H1 (cell line): ENCODE measurements at regions not wholly inside any gene's neighbourhood (a gene's known extent, or its start where the extent isn't known, plus 50 kb on each side); places are given as distances from the start of the nearest gene placed in this dataset.

Experiments
- CTCF ChIA-PET: fragments of 300-600 bp; sonication (Branson Sonifier 250); formaldehyde crosslinking; loops from one replicate; lab custom pipeline; 2021; ENCODE audit not compliant: partially characterized antibody; lab: Charles Lee
- POLR2A ChIA-PET: fragments of 300-600 bp; sonication (Branson Sonifier 250); formaldehyde crosslinking; loops from one replicate; lab custom pipeline; 2021; ENCODE audit warnings: inconsistent platforms; ENCODE audit not compliant: partially characterized antibody; lab: Charles Lee
- DNase-seq, 2 experiments: peaks; one replicate each; pipeline versions ENCODE4 v3.0.0 to v3.0.0-alpha.2; 2010 to 2022; ENCODE audit warnings: low spot score in 2 of 2, low read depth in 1 of 2, mixed read lengths in 1 of 2
- FAIRE-seq: peaks from 2 replicates; lab custom pipeline; 2011; peaks lifted over from hg19 to GRCh38; lab: Jason Lieb, UNC
- H2AFZ ChIP-seq: 2 replicates; pipeline ENCODE4 v1.8.1; 2012; ENCODE audit warnings: low read length, inconsistent platforms
- H2AK5ac ChIP-seq: 2 replicates; pipeline ENCODE4 v1.6.1; 2013; ENCODE audit warnings: low read depth, low read length
- H2BK120ac ChIP-seq: replicated peaks from 2 replicates; pipeline ENCODE3; 2013; ENCODE audit warnings: low read depth, low read length, inconsistent platforms
- H2BK12ac ChIP-seq: 2 replicates; pipeline ENCODE4 v1.6.1; 2013; ENCODE audit warnings: low read depth, low read length
- H2BK15ac ChIP-seq: 2 replicates; pipeline ENCODE4 v1.6.1; 2013; ENCODE audit warnings: low read length
- H2BK20ac ChIP-seq: 2 replicates; pipeline ENCODE4 v1.6.1; 2013; ENCODE audit warnings: low read length
- H2BK5ac ChIP-seq: 2 replicates; pipeline ENCODE4 v1.6.1; 2013; ENCODE audit warnings: low read depth, low read length
- H3K14ac ChIP-seq: 2 replicates; pipeline ENCODE4 v1.6.1; 2013; ENCODE audit warnings: inconsistent platforms; ENCODE audit not compliant: insufficient read length
- H3K18ac ChIP-seq: 2 replicates; pipeline ENCODE4 v1.6.1; 2013; ENCODE audit warnings: low read length; ENCODE audit errors: extremely low read depth
- H3K23ac ChIP-seq: 2 replicates; pipeline ENCODE4 v1.6.1; 2013; ENCODE audit warnings: inconsistent platforms; ENCODE audit not compliant: insufficient read length
- H3K23me2 ChIP-seq: 2 replicates; pipeline ENCODE4 v1.6.1; 2013; ENCODE audit warnings: low read depth, low read length
- H3K27ac ChIP-seq: 2 replicates; pipeline ENCODE4 v1.6.1; 2011; ENCODE audit warnings: low read depth, low read length, inconsistent platforms
- H3K27me3 ChIP-seq, 4 experiments: replicated peaks in 1 of 4; 1 replicate in 1 of 4; 2 replicates in 3 of 4; pipeline versions ENCODE4 v1.6.1 to v1.8.1; 2011 to 2013; ENCODE audit warnings: low read length in 3 of 4, mild to moderate bottlenecking in 3 of 4, inconsistent platforms in 2 of 4, mixed read lengths in 2 of 4, moderate library complexity in 1 of 4; ENCODE audit not compliant: control insufficient read depth in 3 of 4, insufficient read depth in 3 of 4; ENCODE audit errors: extremely low read depth in 1 of 4
- H3K36me3 ChIP-seq, 4 experiments: 2 replicates each; pipeline versions ENCODE4 v1.6.1 to v1.8.1; 2011 to 2013; ENCODE audit warnings: mild to moderate bottlenecking in 4 of 4, low read length in 3 of 4, moderate library complexity in 2 of 4, control low read depth in 1 of 4, inconsistent platforms in 1 of 4; ENCODE audit not compliant: insufficient read depth in 4 of 4, control insufficient read depth in 2 of 4
- H3K4ac ChIP-seq: replicated peaks from 2 replicates; pipeline ENCODE3; 2013; ENCODE audit warnings: low read length, low read depth, mixed read lengths, inconsistent platforms; ENCODE audit not compliant: insufficient read length
- H3K4me1 ChIP-seq, 4 experiments: replicated peaks in 1 of 4; 1 replicate in 1 of 4; 2 replicates in 3 of 4; pipeline versions ENCODE4 v1.6.1 to v1.8.1; 2011 to 2013; ENCODE audit warnings: low read length in 3 of 4, inconsistent platforms in 2 of 4, mixed read lengths in 1 of 4; ENCODE audit not compliant: insufficient read depth in 4 of 4, control insufficient read depth in 3 of 4
- H3K4me2 ChIP-seq, 2 experiments: 2 replicates each; pipeline versions ENCODE4 v1.6.1 to v1.8.1; 2011 to 2013; ENCODE audit warnings: low read depth in 2 of 2, low read length in 2 of 2, control low read depth in 1 of 2, inconsistent platforms in 1 of 2, mild to moderate bottlenecking in 1 of 2; ENCODE audit not compliant: insufficient read depth in 1 of 2
- H3K4me3 ChIP-seq, 4 experiments: fragments of 200-600, 300-600 bp in 1 of 4; sonication (generic), shearing (Covaris generic), sonication (Bioruptor Twin) in 1 of 4; 2 replicates each; pipeline versions ENCODE4 v1.5.1 to v1.8.1; 2011 to 2016; ENCODE audit warnings: low read length in 4 of 4, low read depth in 3 of 4, control low read depth in 2 of 4, inconsistent platforms in 2 of 4, mild to moderate bottlenecking in 2 of 4, mixed read lengths in 1 of 4, moderate library complexity in 1 of 4; ENCODE audit not compliant: insufficient read depth in 2 of 4; ENCODE audit errors: extremely low read depth in 1 of 4
- H3K56ac ChIP-seq: replicated peaks from 2 replicates; pipeline ENCODE3; 2013; ENCODE audit warnings: low read depth, mild to moderate bottlenecking, mixed read lengths, low read length, inconsistent platforms; ENCODE audit not compliant: insufficient read length
- H3K79me1 ChIP-seq: 2 replicates; pipeline ENCODE4 v1.6.1; 2013; ENCODE audit warnings: low read depth, low read length, control low read depth
- H3K79me2 ChIP-seq, 2 experiments: 2 replicates each; pipeline versions ENCODE4 v1.6.1 to v1.8.1; 2012 to 2013; ENCODE audit warnings: low read length in 2 of 2, mild to moderate bottlenecking in 2 of 2, inconsistent platforms in 1 of 2; ENCODE audit not compliant: insufficient read depth in 2 of 2, control insufficient read depth in 1 of 2
- H3K9ac ChIP-seq, 4 experiments: replicated peaks in 1 of 4; 1 replicate in 1 of 4; 2 replicates in 3 of 4; pipeline versions ENCODE4 v1.6.1 to v1.8.1; 2011 to 2013; ENCODE audit warnings: low read depth in 3 of 4, low read length in 3 of 4, control low read depth in 2 of 4, mild to moderate bottlenecking in 2 of 4, moderate library complexity in 2 of 4, inconsistent platforms in 1 of 4; ENCODE audit errors: extremely low read depth in 1 of 4
- H3K9me3 ChIP-seq, 2 experiments: 2 replicates each; pipeline versions ENCODE4 v1.6.1 to v1.8.1; 2012 to 2013; ENCODE audit warnings: mild to moderate bottlenecking in 2 of 2, moderate library complexity in 2 of 2, control low read depth in 1 of 2, inconsistent platforms in 1 of 2, low read depth in 1 of 2, low read length in 1 of 2, mixed read lengths in 1 of 2; ENCODE audit not compliant: insufficient read depth in 2 of 2
- H4K20me1 ChIP-seq, 2 experiments: replicated peaks in 1 of 2; 2 replicates each; pipeline versions ENCODE3 to v1.8.1; 2011 to 2013; ENCODE audit warnings: inconsistent platforms in 2 of 2, low read length in 2 of 2, mild to moderate bottlenecking in 1 of 2; ENCODE audit not compliant: insufficient read depth in 2 of 2, control insufficient read depth in 1 of 2
- H4K5ac ChIP-seq: 2 replicates; pipeline ENCODE4 v1.6.1; 2013; ENCODE audit warnings: low read length, low read depth, mixed read lengths, inconsistent platforms; ENCODE audit not compliant: insufficient read length
- H4K8ac ChIP-seq: 2 replicates; pipeline ENCODE4 v1.8.0; 2013; ENCODE audit warnings: mild to moderate bottlenecking, moderate library complexity, low read length, inconsistent platforms; ENCODE audit not compliant: insufficient read depth; ENCODE audit errors: extremely low read depth
- H4K91ac ChIP-seq: replicated peaks from 2 replicates; pipeline ENCODE3; 2013; ENCODE audit warnings: low read length, mixed read lengths, inconsistent platforms; ENCODE audit not compliant: insufficient read length
- POLR2A ChIP-seq, 2 experiments: IDR thresholded peaks; 1 replicate in 1 of 2; 2 replicates in 1 of 2; pipeline ENCODE4 v1.6.1; 2011; ENCODE audit warnings: low read depth in 2 of 2, low read length in 2 of 2, mild to moderate bottlenecking in 2 of 2; ENCODE audit errors: control extremely low read depth in 1 of 2
- WGBS, 2 experiments: shearing (Covaris generic) in 1 of 2; methylation state at CpG; one replicate each; pipeline versions ENCODE4 v1.1.6 to v1.1.7; 2013 to 2015; ENCODE audit warnings: low lambda C conversion rate in 2 of 2, mixed read lengths in 2 of 2, inconsistent platforms in 1 of 2, low coverage in 1 of 2, missing lambda C conversion rate in 1 of 2; ENCODE audit not compliant: insufficient replicate concordance in 2 of 2, insufficient coverage in 1 of 2, insufficient read length in 1 of 2; ENCODE audit errors: extremely low coverage in 1 of 2, missing lambda C conversion rate in 1 of 2; 5-methylcytosine and 5-hydroxymethylcytosine counted together

GRCh38 chr14:95608637-95609235 is 73.9 kb downstream of the GLRX5 start:
- no peak overlapping the region for H2BK5ac ChIP-seq

More at GRCh38 chr14:95608637-95609235, 73.9 kb downstream of the GLRX5 start:
- Histone ChIP-seq H2BK15ac (no peak overlapping the region), H3K56ac (no peak overlapping the region), H2AK5ac (no peak overlapping the region), H3K27me3 (peaks cover 0 to 4% (median 0%) of the 10 kb centered on the region in 4 experiments; a peak in 1 of 7 replicates), H3K4me1 (no peaks in the 10 kb centered on the region; a peak in 1 of 7 replicates), H3K4me2 (no peak overlapping the region), H3K27ac (no peak overlapping the region), H4K91ac (no peak overlapping the region), H3K9me3 (0 out of 4 replicates have a peak, but pooled peaks cover 3% of the 10 kb centered on the region in 2 experiments), H3K4me3 (no peak overlapping the region), H2BK12ac (no peak overlapping the region), H3K79me2 (no peaks in the 10 kb centered on the region), H3K14ac (no peak overlapping the region), H2AFZ (no peak overlapping the region), H3K23me2 (no peaks in the 10 kb centered on the region), H3K23ac (no peak overlapping the region), H4K5ac (no peak overlapping the region), H3K79me1 (no peaks in the 10 kb centered on the region), H4K20me1 (no peaks in the 10 kb centered on the region), H4K8ac (no peak overlapping the region), H3K9ac (no peak overlapping the region), H3K36me3 (no peaks in the 10 kb centered on the region), H2BK120ac (no peak overlapping the region), H2BK20ac (no peak overlapping the region), H3K18ac (no peak overlapping the region), H3K4ac (no peak overlapping the region)
- ChIA-PET CTCF (interaction anchor here (0.6 to 6.8 kb wide), 19 partner anchors 12 to 482 kb away, joined by 3 to 58 read pairs (median 5); no protein-coding TSS in a partner anchor), POLR2A (no interaction called here)
- no peak for TF ChIP-seq POLR2A (IDR thresholded peaks at IDR 0.05; ENCODE audit: control extremely low read depth in 1 of 2, low read depth in 2 of 2, low read length in 2 of 2)
- DNase-seq (no peak), FAIRE-seq (no peak)
- WGBS, 2 experiments, result 87% methylated on average over 6 of the region's 6 CpGs; no CpG with 5 or more reads in 1 of the 2 experiments
